KOPT-K1 (cell line): ENCODE measurements at regions not wholly inside any gene's neighbourhood (a gene's known extent, or its start where the extent isn't known, plus 50 kb on each side); places are given as distances from the start of the nearest gene placed in this dataset.
A peak's percentile ranks its signal among the peaks of the same experiment; 100 is the strongest.
"Not testable (repeated sequence)": the region's sequence is repeated elsewhere in the genome, so short reads cannot be mapped to it uniquely, and the experiment has no call there.

Experiments used
- H3K27ac ChIP-seq: fragments of 200-600 bp; sonication (generic); 2 replicates; pipeline ENCODE4 v1.5.1; 2016; ENCODE audit warnings: antibody characterized with exemption, mild to moderate bottlenecking, low read depth, low read length; ENCODE audit not compliant: poor library complexity, severe bottlenecking
- H3K36me3 ChIP-seq: fragments of 200-600 bp; sonication (generic); 2 replicates; pipeline ENCODE4 v1.5.1; 2017; ENCODE audit warnings: antibody characterized with exemption, mild to moderate bottlenecking, low read length, moderate library complexity; ENCODE audit not compliant: insufficient read depth
- H3K9me3 ChIP-seq: fragments of 200-600 bp; sonication (generic); 2 replicates; pipeline ENCODE4 v1.5.1; 2017; ENCODE audit warnings: antibody characterized with exemption, low read length, mild to moderate bottlenecking; ENCODE audit not compliant: insufficient read depth, poor library complexity, severe bottlenecking

DNA sequence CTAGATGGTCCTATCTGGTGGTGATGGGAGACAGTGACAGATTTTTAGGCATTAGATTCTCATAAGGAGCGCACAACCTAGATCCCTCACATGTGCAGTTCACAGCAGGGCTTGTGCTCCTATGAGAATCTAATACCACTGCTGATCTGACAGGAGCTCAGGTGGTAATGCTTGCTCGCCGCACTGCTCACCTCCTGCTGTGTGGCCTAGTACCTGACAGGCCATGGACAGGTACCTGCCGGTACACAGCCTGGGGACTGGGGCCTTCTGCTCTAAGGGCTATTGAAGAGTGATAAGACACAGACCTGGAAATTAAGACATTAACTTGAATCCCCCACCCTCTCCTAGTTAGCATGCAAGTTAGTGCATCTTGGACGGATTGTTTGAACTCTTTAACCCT, 64.4 kb downstream of the KLRB1 start:
- H3K9me3 ChIP-seq, H3K36me3 ChIP-seq, H3K27ac ChIP-seq: not testable (repeated sequence)

- H3K36me3 ChIP-seq, H3K27ac ChIP-seq, H3K9me3 ChIP-seq: not testable (repeated sequence)
These were observed 64.9 kb downstream of the KLRB1 start for GRCh38 chr12:9542827-9543226.

DNA sequence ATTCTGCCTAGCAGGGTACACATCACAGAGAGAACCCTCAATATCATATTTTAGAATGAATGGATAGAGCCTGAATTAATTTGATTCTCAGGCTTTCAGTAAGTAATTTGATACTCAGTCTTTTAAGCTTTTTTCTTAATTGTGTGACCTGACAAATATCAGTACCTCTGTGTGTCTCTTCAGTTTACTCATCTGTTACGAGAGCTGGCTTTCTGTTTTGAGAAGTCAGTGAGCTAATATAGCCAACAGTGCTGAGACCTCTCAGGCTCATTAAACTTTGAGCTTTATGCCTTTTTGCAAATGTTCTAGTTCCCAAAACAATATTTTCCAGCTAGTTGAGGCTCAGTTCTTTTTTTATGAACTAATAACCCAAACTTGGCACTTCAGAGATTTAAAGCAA, 91.8 kb downstream of the KLRB1 start:
- H3K36me3 ChIP-seq, H3K9me3 ChIP-seq, H3K27ac ChIP-seq: not testable (repeated sequence)

DNA sequence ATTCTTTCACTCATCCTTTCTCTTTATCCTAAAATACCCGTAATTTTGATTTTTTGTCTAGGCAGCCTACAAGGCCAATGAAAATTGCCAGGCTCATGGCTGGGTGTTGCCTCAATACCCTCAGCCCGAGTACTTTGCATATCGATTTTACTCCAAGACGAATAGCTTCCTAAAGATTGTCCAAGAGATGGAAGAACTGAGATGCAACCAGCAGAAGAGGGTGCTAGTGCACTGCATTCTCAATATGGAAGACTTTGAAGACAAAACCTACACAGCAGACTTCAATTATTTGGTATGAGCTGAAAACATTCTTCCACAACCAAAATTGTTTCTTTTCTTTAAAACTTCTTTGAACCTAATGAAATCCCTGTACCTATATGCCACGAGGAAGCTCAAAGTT, 95.0 kb downstream of the KLRB1 start:
- not testable (repeated sequence) for H3K27ac ChIP-seq, H3K36me3 ChIP-seq, H3K9me3 ChIP-seq

GRCh38 chr12:9510392-9511011, 97.2 kb downstream of the KLRB1 start:
- H3K36me3 ChIP-seq, H3K27ac ChIP-seq, H3K9me3 ChIP-seq: not testable (repeated sequence)

- H3K9me3 ChIP-seq, result no peaks in the 10 kb centered on the region
- H3K27ac ChIP-seq, result no peak overlapping the region
- H3K36me3 ChIP-seq, result no peaks in the 10 kb centered on the region
These were observed 98.1 kb downstream of the KLRB1 start for GRCh38 chr12:9509464-9510161.

DNA sequence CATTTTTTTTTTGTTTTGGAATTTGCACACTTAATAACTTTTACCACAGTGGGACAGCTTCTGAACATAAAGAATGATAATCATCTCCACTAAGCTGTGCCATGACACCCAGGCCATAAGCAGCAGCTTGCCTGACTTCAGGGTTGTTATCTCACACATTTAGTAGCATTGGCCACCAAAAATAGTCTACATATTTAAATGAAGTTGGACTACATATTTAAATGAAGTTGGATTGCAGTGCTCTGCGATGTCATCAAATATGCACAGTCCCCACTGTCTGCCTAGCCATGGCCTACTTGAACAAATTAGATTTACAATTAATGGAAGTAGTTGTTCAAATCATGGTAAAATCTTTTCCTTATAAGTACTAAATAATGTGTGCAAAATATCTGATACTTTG, 101.0 kb downstream of the KLRB1 start:
- Histone ChIP-seq H3K9me3 (no peaks in the 10 kb centered on the region), H3K36me3 (no peaks in the 10 kb centered on the region), H3K27ac (no peak overlapping the region)

- H3K36me3 ChIP-seq, H3K27ac ChIP-seq: not testable (repeated sequence)
These were observed 104.3 kb downstream of the KLRB1 start for GRCh38 chr12:9503384-9503783.

DNA sequence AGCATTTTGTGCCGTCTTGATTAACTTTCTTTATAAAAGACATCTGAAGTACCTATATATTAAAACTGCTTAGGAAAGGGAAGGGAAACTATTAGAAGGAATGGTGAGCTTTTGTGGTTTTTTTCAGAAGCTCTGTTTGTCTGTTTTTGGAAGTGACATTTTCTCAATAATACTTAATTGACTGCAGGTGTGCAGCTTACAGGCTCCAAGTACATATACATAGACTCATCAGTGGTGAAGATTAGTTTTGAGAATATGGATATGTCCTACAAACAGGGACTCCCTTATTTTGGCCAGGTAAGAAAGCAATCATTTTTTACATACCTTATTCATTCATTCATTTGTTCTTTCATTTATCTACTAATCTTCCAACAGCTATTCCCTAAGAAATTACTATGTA, 104.9 kb downstream of the KLRB1 start:
- H3K27ac ChIP-seq, H3K36me3 ChIP-seq, H3K9me3 ChIP-seq: not testable (repeated sequence)

More at GRCh38 chr12:9503384-9503783, 104.3 kb downstream of the KLRB1 start:
- not testable (repeated sequence) for H3K9me3 ChIP-seq

DNA sequence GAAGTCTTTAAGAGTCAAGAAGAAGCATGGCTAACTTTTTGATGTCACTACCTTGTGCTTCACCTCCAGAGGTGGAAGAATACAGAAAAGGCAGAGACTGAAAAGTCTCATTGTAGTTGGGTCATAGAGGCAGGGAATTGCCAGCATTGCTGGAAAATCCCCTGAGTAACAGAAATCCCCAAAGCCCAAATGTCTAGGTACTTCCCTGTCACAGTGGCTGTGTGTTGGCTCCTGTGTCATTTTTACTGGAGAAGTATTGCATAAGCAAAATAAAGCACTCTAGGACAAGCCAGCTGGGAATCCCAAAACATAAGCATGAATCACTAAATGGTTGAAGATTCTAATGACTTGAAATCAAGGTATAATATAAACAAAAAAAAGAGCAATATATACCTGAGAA, 114.4 kb downstream of the KLRB1 start:
- H3K36me3 ChIP-seq, H3K27ac ChIP-seq, H3K9me3 ChIP-seq: not testable (repeated sequence)

GRCh38 chr12:9481289-9481688, 126.4 kb downstream of the KLRB1 start:
- not testable (repeated sequence) for H3K36me3 ChIP-seq, H3K9me3 ChIP-seq, H3K27ac ChIP-seq

GRCh38 chr12:9474197-9474596, 133.5 kb downstream of the KLRB1 start:
- H3K36me3 ChIP-seq, H3K27ac ChIP-seq, H3K9me3 ChIP-seq: not testable (repeated sequence)

DNA sequence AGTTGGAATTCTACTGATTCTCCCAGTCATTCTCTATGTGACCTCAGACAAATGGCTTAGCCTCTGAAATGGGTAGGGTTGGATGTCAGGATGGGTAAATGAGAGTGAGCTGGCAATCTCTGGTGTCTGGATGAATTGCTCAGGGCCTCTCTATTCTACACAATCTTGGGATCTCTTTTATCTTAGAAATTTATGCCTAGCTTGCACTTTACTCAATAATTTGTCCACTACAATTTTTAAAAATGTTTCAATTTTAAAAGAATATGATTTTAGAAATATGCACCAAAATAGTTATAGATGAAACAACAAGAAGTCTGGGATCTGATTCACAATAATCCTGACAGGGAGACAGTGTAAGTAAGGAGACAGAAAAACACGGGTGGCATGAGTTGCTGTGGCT, 134.1 kb downstream of the KLRB1 start:
- not testable (repeated sequence) for H3K36me3 ChIP-seq, H3K27ac ChIP-seq, H3K9me3 ChIP-seq

DNA sequence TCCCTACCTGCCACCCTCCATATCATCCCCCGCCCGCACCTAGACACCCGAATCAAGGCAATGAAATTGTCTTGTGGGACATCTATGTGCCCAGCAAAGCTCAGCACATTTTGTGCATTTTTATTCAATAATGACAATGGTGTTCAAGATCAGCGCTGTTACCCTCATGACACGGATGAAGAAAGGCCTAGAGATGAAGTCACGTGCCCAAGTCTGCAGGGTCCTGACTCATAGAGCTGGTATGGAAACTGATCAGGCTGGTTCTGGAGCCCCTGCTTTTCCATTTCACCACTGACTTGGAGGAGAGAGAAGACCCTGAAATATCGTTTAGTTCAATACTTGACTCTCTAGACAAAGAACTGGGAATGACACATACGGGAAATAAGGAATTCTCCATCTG, 136.2 kb downstream of the KLRB1 start:
- not testable (repeated sequence) for H3K9me3 ChIP-seq, H3K27ac ChIP-seq, H3K36me3 ChIP-seq

DNA sequence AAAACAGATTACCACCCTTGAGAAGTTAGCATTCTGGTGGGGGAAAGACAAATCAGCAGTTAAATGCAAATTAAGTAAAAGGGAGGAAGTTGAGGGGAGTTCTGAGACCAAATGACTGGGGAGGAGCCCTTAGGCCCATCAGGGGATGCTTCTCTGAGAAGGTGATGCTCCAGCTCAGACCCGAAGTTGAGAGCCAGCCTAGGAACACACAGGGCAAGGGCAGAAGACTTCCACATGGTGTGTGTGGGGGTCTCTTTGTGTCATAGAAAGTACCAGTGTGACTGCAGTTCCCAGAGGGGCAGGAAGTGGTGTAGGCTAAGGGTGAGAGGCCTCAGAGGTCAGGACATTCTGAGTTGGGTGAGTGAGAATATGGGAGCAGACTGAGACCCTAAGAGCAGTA, 137.3 kb downstream of the KLRB1 start:
- H3K9me3 ChIP-seq, H3K36me3 ChIP-seq: not testable (repeated sequence)
- H3K27ac ChIP-seq, result peak overlapping the region; percentile 39

DNA sequence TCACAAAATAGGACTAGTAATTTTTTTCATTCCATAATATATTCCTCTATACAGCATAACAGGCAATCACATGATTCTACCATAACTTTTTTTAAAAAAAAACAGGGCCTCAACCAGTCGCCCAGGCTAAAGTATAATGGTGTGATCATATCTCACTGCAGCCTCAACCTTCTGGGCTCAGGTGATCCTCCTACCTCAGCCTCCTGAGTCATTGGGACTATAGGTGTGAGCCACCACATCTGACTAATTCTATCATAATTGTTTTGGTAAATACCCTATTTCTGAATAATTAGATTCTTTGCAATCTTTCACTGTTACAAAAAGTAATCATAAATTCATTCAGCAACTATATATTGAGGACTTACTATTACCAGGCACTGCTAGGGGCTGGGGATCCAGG, 137.8 kb downstream of the KLRB1 start:
- peak overlapping the region; percentile 39 for H3K27ac ChIP-seq
- H3K36me3 ChIP-seq, H3K9me3 ChIP-seq: not testable (repeated sequence)
